Liver (tissue), 8 donors: ENCODE measurements at regions not wholly inside any gene's neighbourhood (a gene's known extent, or its start where the extent isn't known, plus 50 kb on each side); places are given as distances from the start of the nearest gene placed in this dataset.
"Not testable (repeated sequence)": the region's sequence is repeated elsewhere in the genome, so short reads cannot be mapped to it uniquely, and the experiment has no call there.

Experiments
- DNase-seq: peaks from one replicate; pipeline ENCODE4 v3.0.0-alpha.2; 2017; ENCODE audit warnings: low spot score
- H3K27ac ChIP-seq, 2 donors: one replicate each; pipeline ENCODE4 v1.7.0; 2013; ENCODE audit warnings: inconsistent platforms in 2 of 2, low read length in 2 of 2, control low read depth in 1 of 2, low read depth in 1 of 2, mild to moderate bottlenecking in 1 of 2
- H3K27me3 ChIP-seq, 4 donors: one replicate each; pipeline versions ENCODE4 v1.6.1 to v1.7.0; 2013; ENCODE audit warnings: low read length in 3 of 4, inconsistent platforms in 1 of 4, mild to moderate bottlenecking in 1 of 4, moderate library complexity in 1 of 4; ENCODE audit not compliant: control insufficient read depth in 4 of 4, insufficient read depth in 4 of 4
- H3K36me3 ChIP-seq, 4 donors: one replicate each; pipeline versions ENCODE4 v1.6.1 to v1.7.0; 2013; ENCODE audit warnings: low read length in 3 of 4, mild to moderate bottlenecking in 3 of 4, low read depth in 1 of 4, moderate library complexity in 1 of 4; ENCODE audit not compliant: control insufficient read depth in 4 of 4, insufficient read depth in 3 of 4
- H3K4me1 ChIP-seq, 4 donors: one replicate each; pipeline versions ENCODE4 v1.6.1 to v1.7.0; 2013; ENCODE audit warnings: low read length in 3 of 4, mild to moderate bottlenecking in 3 of 4, moderate library complexity in 1 of 4; ENCODE audit not compliant: control insufficient read depth in 4 of 4, insufficient read depth in 4 of 4
- H3K4me3 ChIP-seq, 3 donors: one replicate each; pipeline versions ENCODE4 v1.6.1 to v1.7.0; 2013; ENCODE audit warnings: low read length in 3 of 3, control low read depth in 1 of 3, low read depth in 1 of 3, mild to moderate bottlenecking in 1 of 3
- H3K9ac ChIP-seq, 2 donors: one replicate each; pipeline ENCODE4 v1.7.0; 2013; ENCODE audit warnings: low read length in 2 of 2, mild to moderate bottlenecking in 2 of 2, moderate library complexity in 2 of 2, control low read depth in 1 of 2, low read depth in 1 of 2
- H3K9me3 ChIP-seq, 4 donors: one replicate each; pipeline versions ENCODE4 v1.6.1 to v1.7.0; 2013; ENCODE audit warnings: low read length in 3 of 4; ENCODE audit not compliant: control insufficient read depth in 4 of 4
- CTCF ChIP-seq: fragments of 150-350 bp; IDR thresholded peaks from 2 replicates; pipeline ENCODE4 v1.5.1; 2017; ENCODE audit warnings: improper control_type of control experiment, low read depth, low read length; ENCODE audit not compliant: missing input control
- EGR1 ChIP-seq, 2 donors: IDR thresholded peaks; 2 replicates each; pipeline ENCODE4 v1.6.1; 2016 to 2018; ENCODE audit warnings: antibody characterized with exemption in 2 of 2, low read depth in 2 of 2
- FOXA1 ChIP-seq: IDR thresholded peaks from 2 replicates; pipeline ENCODE4 v1.6.1; 2016; ENCODE audit warnings: antibody characterized with exemption
- FOXA2 ChIP-seq: IDR thresholded peaks from 2 replicates; pipeline ENCODE4 v1.6.1; 2016; ENCODE audit warnings: antibody characterized with exemption
- GABPA ChIP-seq, 2 donors: IDR thresholded peaks in 1 of 2; conservative IDR thresholded peaks in 1 of 2; 2 replicates each; pipeline ENCODE4 v1.6.1; 2016; ENCODE audit warnings: antibody characterized with exemption in 2 of 2, mild to moderate bottlenecking in 1 of 2, moderate library complexity in 1 of 2
- HNF4A ChIP-seq, 2 donors: conservative IDR thresholded peaks; 2 replicates each; pipeline ENCODE4 v1.6.1; 2016; ENCODE audit warnings: antibody characterized with exemption in 2 of 2, mild to moderate bottlenecking in 2 of 2
- HNF4G ChIP-seq: IDR thresholded peaks from 2 replicates; pipeline ENCODE4 v1.6.1; 2016; ENCODE audit warnings: antibody characterized with exemption
- JUND ChIP-seq, 2 donors: IDR thresholded peaks; 2 replicates each; pipeline ENCODE4 v1.6.1; 2016; ENCODE audit warnings: antibody characterized with exemption in 2 of 2
- MAX ChIP-seq: IDR thresholded peaks from 2 replicates; pipeline ENCODE4 v1.6.1; 2016; ENCODE audit warnings: antibody characterized with exemption
- RAD21 ChIP-seq, 2 donors: IDR thresholded peaks; 2 replicates each; pipeline ENCODE4 v1.6.1; 2016; ENCODE audit warnings: antibody characterized with exemption in 2 of 2, mild to moderate bottlenecking in 2 of 2
- RXRA ChIP-seq, 2 donors: IDR thresholded peaks; 2 replicates each; pipeline ENCODE4 v1.6.1; 2017 to 2018; ENCODE audit warnings: antibody characterized with exemption in 2 of 2, mild to moderate bottlenecking in 1 of 2
- SP1 ChIP-seq: IDR thresholded peaks from 2 replicates; pipeline ENCODE4 v1.6.1; 2018; ENCODE audit warnings: antibody characterized with exemption, mild to moderate bottlenecking
- TAF1 ChIP-seq: conservative IDR thresholded peaks from 2 replicates; pipeline ENCODE4 v1.6.1; 2016; ENCODE audit warnings: antibody characterized with exemption, mild to moderate bottlenecking
- YY1 ChIP-seq: IDR thresholded peaks from 2 replicates; pipeline ENCODE4 v1.6.1; 2016; ENCODE audit warnings: antibody characterized with exemption, mild to moderate bottlenecking
- WGBS: extraction: QIAGEN DNeasy Blood & Tissue Kit; methylation state at CpG from one replicate; pipeline ENCODE4 v1.1.7; 2013; 5-methylcytosine and 5-hydroxymethylcytosine counted together
- TF ChIP-seq, protein P1 (sequence below): IDR thresholded peaks from 2 replicates; pipeline ENCODE4 v1.6.1; 2016; ENCODE audit warnings: antibody characterized with exemption
- donor health status: healthy.
- donor health status: healthy.
- donor health status: healthy.
- donor health status: healthy.
- donor health status: healthy.

DNA sequence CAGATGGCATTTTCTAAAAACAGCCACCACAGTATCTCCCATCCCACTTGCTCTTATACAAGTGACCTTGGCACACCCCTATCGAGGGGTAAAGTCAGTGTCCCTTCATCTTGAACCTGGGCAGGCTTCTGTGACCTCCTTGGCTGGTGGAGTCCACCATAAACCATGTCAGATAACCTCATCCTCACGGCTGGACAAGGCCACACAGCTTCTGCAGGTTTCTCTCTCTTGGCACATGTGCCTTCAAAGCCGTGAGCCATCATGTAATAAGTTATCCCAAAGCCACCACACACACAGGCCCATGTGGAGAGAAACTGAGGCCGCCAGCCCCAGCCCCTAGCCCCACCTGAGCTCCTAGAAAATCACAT lies 105.4 kb downstream of the SNX5 start:
- H3K27ac ChIP-seq: peak overlapping the region; percentile 13 to 57

DNA sequence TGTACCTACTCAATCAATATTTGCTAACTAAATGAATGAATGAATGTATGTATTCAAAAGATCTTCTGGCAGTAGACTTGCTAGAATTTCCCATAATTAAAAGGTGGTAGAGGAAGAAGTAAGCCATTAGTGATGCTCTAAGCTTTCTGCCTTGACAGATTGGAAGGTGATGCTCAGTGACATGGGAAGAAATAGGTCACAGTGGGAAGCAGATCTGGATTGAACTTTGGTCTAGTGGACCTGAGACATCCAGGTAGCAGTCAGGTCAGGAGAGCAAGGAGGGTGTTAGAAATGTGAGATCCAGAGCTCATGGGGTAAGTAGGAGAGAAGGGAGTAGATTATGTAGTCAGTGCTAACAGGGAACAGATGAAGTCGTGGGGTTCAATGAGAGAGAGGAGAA lies 106.4 kb downstream of the SNX5 start:
- H3K4me1 ChIP-seq: peaks cover 29 to 68% (median 55%) of the 10 kb centered on the region in 4 donors
- 96% methylated on average over 1 of the region's 1 CpG for whole genome bisulfite sequencing
- DNase-seq: no peak

More for the DNA sequence above, 105.4 kb downstream of the SNX5 start:
- WGBS: 72% methylated on average over 4 of the region's 4 CpGs
- H3K9me3 ChIP-seq: no peaks in the 10 kb centered on the region
- no peak overlapping the region for H3K4me3 ChIP-seq
- H3K36me3 ChIP-seq: no peaks in the 10 kb centered on the region
- H3K27me3 ChIP-seq: no peaks in the 10 kb centered on the region
- H3K9ac ChIP-seq: no peak overlapping the region
- no peak for DNase-seq
- H3K4me1 ChIP-seq: peaks cover 28 to 62% (median 51%) of the 10 kb centered on the region in 4 donors
- TF ChIP-seq YY1: no peak
- no peak for TF ChIP-seq CTCF
- TF ChIP-seq SP1: no peak
- TF ChIP-seq TAF1: no peak
- TF ChIP-seq, protein P1, sequence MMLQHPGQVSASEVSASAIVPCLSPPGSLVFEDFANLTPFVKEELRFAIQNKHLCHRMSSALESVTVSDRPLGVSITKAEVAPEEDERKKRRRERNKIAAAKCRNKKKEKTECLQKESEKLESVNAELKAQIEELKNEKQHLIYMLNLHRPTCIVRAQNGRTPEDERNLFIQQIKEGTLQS: no peak

DNA sequence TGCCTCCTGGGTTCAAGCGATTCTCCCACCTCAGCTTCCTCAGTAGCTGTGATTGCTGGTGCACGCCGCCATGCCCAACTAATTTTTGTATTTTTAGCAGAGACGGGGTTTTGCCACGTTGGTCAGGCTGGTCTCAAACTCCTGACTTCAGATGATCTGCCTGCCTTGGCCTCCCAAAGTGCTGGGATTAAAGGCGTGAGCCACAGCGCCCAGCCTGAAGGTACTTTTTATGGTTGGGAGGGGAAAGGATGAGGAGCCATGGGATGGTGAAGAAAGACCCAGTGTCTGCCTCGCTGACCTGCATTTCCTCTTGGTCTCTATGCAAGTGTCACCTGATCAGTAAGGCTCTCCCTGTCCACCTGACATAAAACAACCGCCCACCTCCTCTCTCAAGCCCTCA lies 107.0 kb downstream of the SNX5 start:
- H3K36me3 ChIP-seq, H3K9ac ChIP-seq, H3K27me3 ChIP-seq, H3K9me3 ChIP-seq, DNase-seq, H3K4me3 ChIP-seq, H3K27ac ChIP-seq: not testable (repeated sequence)
- H3K4me1 ChIP-seq: peaks cover 29 to 68% (median 55%) of the 10 kb centered on the region in 4 donors
- WGBS: 95% methylated on average over 9 of the region's 9 CpGs

More for the DNA sequence above, 106.4 kb downstream of the SNX5 start:
- Histone ChIP-seq H3K4me3 (no peak overlapping the region), H3K27me3 (no peaks in the 10 kb centered on the region), H3K9ac (no peak overlapping the region), H3K9me3 (no peaks in the 10 kb centered on the region), H3K27ac (no peak overlapping the region), H3K36me3 (no peaks in the 10 kb centered on the region)
- TF ChIP-seq FOXA1: no peak
- TF ChIP-seq JUND (IDR thresholded peaks at IDR 0.05): no peak
- TF ChIP-seq HNF4G: no peak
- no peak for TF ChIP-seq HNF4A (conservative IDR thresholded peaks at IDR 0.05)
- no peak for TF ChIP-seq RAD21 (IDR thresholded peaks at IDR 0.05)
- TF ChIP-seq EGR1 (IDR thresholded peaks at IDR 0.05; ENCODE audit: low read depth in 2 of 2): no peak
- TF ChIP-seq FOXA2: no peak

DNA sequence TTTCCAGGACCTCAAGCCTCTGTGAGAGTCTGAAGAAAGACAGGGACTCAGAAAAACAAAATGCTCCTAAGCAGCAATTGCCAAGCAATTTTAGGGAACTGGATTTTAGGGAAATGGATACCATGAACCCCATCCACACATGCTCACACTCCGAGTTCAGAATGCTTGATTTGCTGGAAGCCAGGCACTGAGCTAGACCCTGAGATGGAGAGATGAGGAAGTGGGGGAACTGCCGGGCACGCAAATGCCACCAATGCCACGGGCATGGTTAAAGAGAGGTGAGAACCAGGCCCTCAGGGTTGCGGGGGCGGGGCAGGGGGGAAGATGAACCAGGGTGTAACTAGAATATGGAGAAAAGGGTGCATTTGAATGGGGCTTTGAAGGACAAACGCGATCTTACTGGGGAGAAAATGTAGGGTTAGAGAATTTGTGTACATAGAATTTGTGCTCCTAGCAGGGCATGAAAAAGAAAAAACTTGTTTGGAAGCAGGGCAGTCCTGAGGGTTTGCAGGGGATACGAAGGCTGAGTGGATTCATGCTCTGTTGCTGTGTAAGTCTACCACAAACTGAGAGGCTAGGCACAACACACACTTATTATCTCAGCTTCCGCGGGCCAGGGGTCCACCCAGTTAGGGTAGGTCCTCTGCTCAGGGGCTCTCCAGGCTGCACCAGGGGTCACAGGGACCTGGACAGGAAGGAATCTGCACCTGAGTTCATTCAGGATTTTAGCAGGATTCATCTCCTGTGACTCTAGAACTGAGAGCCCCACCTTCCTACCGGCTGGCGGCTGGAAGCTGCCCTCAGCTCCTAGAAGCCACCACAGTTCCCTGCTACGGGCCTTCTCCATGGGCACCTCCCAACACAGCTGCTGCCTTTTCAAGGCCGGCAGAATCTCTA lies 108.0 kb downstream of the SNX5 start:
- H3K4me1 ChIP-seq: peaks cover 29 to 68% (median 55%) of the 10 kb centered on the region in 4 donors
- no peaks in the 10 kb centered on the region for H3K9me3 ChIP-seq
- H3K4me3 ChIP-seq: no peak overlapping the region
- no peak for DNase-seq
- H3K36me3 ChIP-seq: no peaks in the 10 kb centered on the region
- whole genome bisulfite sequencing: 88% methylated on average over 15 of the region's 15 CpGs
- no peak overlapping the region for H3K27ac ChIP-seq
- no peak overlapping the region for H3K9ac ChIP-seq
- no peaks in the 10 kb centered on the region for H3K27me3 ChIP-seq
- TF ChIP-seq CTCF (no peak), MAX (no peak), HNF4G (no peak), GABPA (IDR thresholded peaks at IDR 0.05 in 1 of 2, conservative IDR thresholded peaks at IDR 0.05 in 1 of 2) (no peak), RXRA (IDR thresholded peaks at IDR 0.05) (no peak), FOXA1 (no peak), SP1 (no peak), EGR1 (IDR thresholded peaks at IDR 0.05; ENCODE audit: low read depth in 2 of 2) (no peak), FOXA2 (no peak), RAD21 (IDR thresholded peaks at IDR 0.05) (no peak), TAF1 (no peak)
- TF ChIP-seq, protein P1: no peak
